HFF-Myc (cell line): ENCODE measurements at regions not wholly inside any gene's neighbourhood (a gene's known extent, or its start where the extent isn't known, plus 50 kb on each side); places are given as distances from the start of the nearest gene placed in this dataset.

Experiments used
- DNase-seq: peaks from one replicate; pipeline ENCODE4 v3.0.0-alpha.2; 2011; ENCODE audit warnings: low read depth; ENCODE audit errors: extremely low read depth
- H3K4me3 ChIP-seq: replicated peaks from 2 replicates; pipeline ENCODE4 v1.5.1; 2011; ENCODE audit warnings: low read depth, mild to moderate bottlenecking, control low read depth, low read length
- TF ChIP-seq, protein P1 (sequence below): IDR thresholded peaks from 2 replicates; pipeline ENCODE4 v1.5.1; 2012; ENCODE audit warnings: mild to moderate bottlenecking, low read depth, low read length, control low read depth; ENCODE audit errors: missing control alignments

GRCh38 chr20:48207505-48207904, 422.2 kb upstream of the SULF2 start:
- no peak overlapping the region for H3K4me3 ChIP-seq
- TF ChIP-seq, protein P1, sequence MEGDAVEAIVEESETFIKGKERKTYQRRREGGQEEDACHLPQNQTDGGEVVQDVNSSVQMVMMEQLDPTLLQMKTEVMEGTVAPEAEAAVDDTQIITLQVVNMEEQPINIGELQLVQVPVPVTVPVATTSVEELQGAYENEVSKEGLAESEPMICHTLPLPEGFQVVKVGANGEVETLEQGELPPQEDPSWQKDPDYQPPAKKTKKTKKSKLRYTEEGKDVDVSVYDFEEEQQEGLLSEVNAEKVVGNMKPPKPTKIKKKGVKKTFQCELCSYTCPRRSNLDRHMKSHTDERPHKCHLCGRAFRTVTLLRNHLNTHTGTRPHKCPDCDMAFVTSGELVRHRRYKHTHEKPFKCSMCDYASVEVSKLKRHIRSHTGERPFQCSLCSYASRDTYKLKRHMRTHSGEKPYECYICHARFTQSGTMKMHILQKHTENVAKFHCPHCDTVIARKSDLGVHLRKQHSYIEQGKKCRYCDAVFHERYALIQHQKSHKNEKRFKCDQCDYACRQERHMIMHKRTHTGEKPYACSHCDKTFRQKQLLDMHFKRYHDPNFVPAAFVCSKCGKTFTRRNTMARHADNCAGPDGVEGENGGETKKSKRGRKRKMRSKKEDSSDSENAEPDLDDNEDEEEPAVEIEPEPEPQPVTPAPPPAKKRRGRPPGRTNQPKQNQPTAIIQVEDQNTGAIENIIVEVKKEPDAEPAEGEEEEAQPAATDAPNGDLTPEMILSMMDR = no peak
- DNase-seq = no peak

GRCh38 chr20:48205786-48206185, 420.5 kb upstream of the SULF2 start:
- H3K4me3 ChIP-seq = no peak overlapping the region
- DNase-seq = no peak
- TF ChIP-seq, protein P1 = no peak

DNA sequence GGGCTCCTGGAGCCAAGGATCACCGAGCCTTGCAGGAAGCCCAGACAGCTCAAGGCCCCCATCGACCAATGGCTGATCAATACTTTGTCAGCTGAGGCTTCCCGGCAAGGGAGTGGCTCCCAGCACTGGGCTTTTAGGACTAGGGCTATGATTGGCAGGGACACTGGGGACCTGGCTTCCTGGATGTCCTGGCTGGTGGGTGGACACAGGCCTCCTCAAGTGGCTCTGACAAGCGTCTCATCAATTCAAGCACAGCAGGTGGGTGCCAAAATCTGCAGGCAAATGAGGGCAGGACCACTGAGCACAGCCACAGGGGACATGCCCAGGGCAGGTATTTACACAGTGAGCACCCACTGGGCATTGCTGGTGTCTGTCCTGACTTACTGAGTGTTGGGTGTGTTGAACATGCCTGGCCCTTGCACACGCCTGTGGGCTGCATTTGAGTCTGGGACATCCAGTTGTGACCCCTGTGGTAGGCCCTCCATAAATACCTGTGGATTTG, 420.1 kb upstream of the SULF2 start:
- no peak for DNase-seq
- H3K4me3 ChIP-seq = no peak overlapping the region
- TF ChIP-seq, protein P1 = no peak

DNA sequence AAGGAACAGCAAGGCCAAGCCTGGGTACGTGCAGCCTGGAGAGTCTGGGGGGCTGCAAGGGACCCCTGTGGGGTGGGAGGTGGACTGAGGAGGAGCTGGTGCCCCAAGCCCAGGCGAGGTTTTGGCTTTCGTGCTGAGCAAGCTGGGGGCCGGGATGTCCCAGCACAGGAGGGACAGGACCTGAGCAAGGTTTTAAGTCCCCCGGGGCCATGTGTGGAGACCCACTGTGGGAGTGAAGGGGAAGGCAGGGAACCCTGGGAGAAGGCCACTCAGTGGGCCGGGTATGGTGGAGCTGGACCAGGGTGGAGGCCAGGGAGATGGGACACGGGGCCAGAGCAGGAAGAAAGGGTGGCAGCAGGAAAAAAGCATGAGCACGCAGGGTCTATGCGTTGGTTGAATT, 419.2 kb upstream of the SULF2 start:
- no peak overlapping the region for H3K4me3 ChIP-seq
- no peak for DNase-seq
- TF ChIP-seq, protein P1 = no peak

GRCh38 chr20:48203252-48203651, 418.0 kb upstream of the SULF2 start:
- TF ChIP-seq, protein P1 = no peak
- no peak for DNase-seq
- H3K4me3 ChIP-seq = no peak overlapping the region

DNA sequence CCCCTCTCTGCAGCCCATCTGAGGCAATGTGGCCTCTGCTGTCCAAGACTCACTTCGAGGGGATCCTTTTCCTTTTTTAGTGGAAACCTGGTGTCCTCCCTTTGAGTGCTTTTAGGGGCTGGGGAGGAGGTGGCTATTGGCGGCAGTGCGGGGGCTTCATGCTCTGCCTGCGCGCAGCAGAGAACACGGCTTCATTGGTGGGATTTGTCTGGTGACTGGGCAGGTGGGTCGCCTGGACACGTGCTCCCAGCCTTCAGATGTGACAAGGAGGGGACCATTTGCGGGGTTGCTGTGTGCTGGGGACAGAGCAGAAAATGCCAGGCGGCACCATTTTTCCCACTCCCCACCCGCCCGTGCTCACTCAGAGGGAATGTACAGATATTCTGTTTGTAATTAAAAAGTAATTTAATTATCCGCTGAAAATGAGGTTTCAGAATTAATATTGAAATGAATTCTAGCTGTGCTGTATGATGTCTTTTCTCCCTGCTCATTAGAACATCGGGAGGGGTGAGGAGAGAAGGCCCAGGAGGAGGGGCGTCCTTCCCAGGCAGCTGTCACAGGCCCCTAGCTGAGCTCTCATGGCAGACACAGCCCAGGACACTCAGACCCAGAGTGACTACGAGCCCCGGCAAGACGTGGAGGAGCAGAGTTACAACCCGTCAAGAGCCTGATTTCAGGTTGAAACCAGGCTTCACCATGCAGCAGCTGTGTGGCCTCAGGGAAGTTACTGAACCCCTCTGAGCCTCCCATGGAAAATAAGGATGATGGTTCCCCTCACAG, 417.2 kb upstream of the SULF2 start:
- no peak for DNase-seq
- TF ChIP-seq, protein P1 = no peak

More for the DNA sequence above, 417.2 kb upstream of the SULF2 start:
- H3K4me3 ChIP-seq = no peak overlapping the region
